B cell (primary cell): ENCODE measurements at regions not wholly inside any gene's neighbourhood (a gene's known extent, or its start where the extent isn't known, plus 50 kb on each side); places are given as distances from the start of the nearest gene placed in this dataset.

Source experiments
- EZH2 ChIP-seq: IDR thresholded peaks from 2 replicates; pipeline ENCODE4 v1.6.1; 2012; ENCODE audit warnings: borderline replicate concordance, low read depth, mild to moderate bottlenecking, moderate library complexity, low read length; ENCODE audit not compliant: insufficient read depth, poor library complexity, severe bottlenecking
- TF ChIP-seq, protein P1 (sequence below): fragments of 200-600 bp; IDR thresholded peaks from one replicate; pipeline ENCODE4 v1.8.0; 2022; ENCODE audit warnings: antibody characterized with exemption, mild to moderate bottlenecking

DNA sequence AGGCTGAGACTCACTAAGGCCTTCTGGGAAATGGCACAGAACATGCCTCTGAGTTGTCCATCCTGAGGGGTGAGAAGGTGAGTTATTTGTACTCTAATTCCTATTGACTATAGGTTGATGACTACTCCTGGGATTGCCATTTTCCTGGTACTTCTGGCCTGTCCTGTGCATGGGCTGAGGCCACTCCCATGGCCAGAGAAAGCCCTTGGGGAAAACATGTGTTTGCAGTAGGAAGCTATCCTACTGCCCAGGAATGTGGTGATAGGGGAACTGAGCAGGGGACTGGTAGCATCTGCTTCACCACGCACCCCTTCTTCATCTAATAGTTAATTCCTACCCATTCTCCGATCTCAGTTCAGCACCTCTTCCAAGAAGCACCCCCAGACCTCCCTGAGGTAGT, 62.6 kb upstream of the MEX3C start:
- TF ChIP-seq, protein P1, sequence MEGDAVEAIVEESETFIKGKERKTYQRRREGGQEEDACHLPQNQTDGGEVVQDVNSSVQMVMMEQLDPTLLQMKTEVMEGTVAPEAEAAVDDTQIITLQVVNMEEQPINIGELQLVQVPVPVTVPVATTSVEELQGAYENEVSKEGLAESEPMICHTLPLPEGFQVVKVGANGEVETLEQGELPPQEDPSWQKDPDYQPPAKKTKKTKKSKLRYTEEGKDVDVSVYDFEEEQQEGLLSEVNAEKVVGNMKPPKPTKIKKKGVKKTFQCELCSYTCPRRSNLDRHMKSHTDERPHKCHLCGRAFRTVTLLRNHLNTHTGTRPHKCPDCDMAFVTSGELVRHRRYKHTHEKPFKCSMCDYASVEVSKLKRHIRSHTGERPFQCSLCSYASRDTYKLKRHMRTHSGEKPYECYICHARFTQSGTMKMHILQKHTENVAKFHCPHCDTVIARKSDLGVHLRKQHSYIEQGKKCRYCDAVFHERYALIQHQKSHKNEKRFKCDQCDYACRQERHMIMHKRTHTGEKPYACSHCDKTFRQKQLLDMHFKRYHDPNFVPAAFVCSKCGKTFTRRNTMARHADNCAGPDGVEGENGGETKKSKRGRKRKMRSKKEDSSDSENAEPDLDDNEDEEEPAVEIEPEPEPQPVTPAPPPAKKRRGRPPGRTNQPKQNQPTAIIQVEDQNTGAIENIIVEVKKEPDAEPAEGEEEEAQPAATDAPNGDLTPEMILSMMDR, result no peak
- no peak for TF ChIP-seq EZH2
